ENCODE measurements at regions not wholly inside any gene's neighbourhood (a gene's known extent, or its start where the extent isn't known, plus 50 kb on each side); places are given as distances from the start of the nearest gene placed in this dataset.

- no peak for TF ChIP-seq CTCF (conservative IDR thresholded peaks at IDR 0.05; ENCODE audit: low read depth, low read length)
- no peak for TF ChIP-seq EZH2 (IDR thresholded peaks at IDR 0.05; ENCODE audit: low read length, unreplicated experiment)
Measured at GRCh38 chr4:134958862-134959261, 757.3 kb upstream of the PABPC4L start.

Data from PC-3 (cell line).